Body of pancreas (tissue), 4 donors: ENCODE measurements at regions not wholly inside any gene's neighbourhood (a gene's known extent, or its start where the extent isn't known, plus 50 kb on each side); places are given as distances from the start of the nearest gene placed in this dataset.

Experiments used
- POLR2A ChIP-seq, 3 donors: fragments of 450-650 bp; IDR thresholded peaks; one replicate each; pipeline ENCODE4 v1.6.1; 2016; ENCODE audit warnings: antibody characterized with exemption in 3 of 3, mild to moderate bottlenecking in 2 of 3
- TF ChIP-seq, protein P1 (sequence below), 7 experiments: fragments of 450-650 bp in 4 of 7; fragments of 200-600 bp in 3 of 7; sonication (generic) in 3 of 7; IDR thresholded peaks; one replicate each; pipeline ENCODE4 v1.5.1; 2016 to 2019; ENCODE audit warnings: antibody characterized with exemption in 7 of 7

DNA sequence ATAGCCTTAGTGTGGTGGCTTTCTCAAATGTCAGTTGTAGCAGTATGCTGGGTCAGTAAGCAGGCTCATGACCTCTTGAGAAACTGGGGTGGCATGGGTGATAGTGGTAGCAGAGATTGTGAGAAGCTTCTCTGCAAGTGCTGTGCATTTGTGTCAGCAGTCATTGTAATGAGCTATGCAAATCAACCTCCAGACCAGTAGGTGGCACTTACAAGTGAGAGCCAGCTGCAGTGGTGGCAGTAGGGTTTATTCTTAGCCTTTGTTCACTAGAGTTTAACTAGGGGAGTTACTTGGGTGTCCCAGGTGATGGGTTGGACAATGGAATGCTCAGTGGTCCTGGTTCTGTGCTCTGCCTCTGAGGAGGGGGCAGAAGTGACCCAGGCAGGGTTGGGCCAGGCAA, 818.7 kb downstream of the PCDH7 start:
- TF ChIP-seq, protein P1, sequence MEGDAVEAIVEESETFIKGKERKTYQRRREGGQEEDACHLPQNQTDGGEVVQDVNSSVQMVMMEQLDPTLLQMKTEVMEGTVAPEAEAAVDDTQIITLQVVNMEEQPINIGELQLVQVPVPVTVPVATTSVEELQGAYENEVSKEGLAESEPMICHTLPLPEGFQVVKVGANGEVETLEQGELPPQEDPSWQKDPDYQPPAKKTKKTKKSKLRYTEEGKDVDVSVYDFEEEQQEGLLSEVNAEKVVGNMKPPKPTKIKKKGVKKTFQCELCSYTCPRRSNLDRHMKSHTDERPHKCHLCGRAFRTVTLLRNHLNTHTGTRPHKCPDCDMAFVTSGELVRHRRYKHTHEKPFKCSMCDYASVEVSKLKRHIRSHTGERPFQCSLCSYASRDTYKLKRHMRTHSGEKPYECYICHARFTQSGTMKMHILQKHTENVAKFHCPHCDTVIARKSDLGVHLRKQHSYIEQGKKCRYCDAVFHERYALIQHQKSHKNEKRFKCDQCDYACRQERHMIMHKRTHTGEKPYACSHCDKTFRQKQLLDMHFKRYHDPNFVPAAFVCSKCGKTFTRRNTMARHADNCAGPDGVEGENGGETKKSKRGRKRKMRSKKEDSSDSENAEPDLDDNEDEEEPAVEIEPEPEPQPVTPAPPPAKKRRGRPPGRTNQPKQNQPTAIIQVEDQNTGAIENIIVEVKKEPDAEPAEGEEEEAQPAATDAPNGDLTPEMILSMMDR (IDR thresholded peaks at IDR 0.05), result no peak
- TF ChIP-seq POLR2A (IDR thresholded peaks at IDR 0.05), result no peak
